Natural killer cell (primary cell): ENCODE measurements at regions not wholly inside any gene's neighbourhood (a gene's known extent, or its start where the extent isn't known, plus 50 kb on each side); places are given as distances from the start of the nearest gene placed in this dataset.

Experiments
- ATAC-seq, 3 donors: fragments of 150-1000 bp in 2 of 3; fragments of 200-7000 bp in 1 of 3; cut with Tn5 transposase; 1 replicate in 1 of 3; 2 replicates in 2 of 3; pipeline ENCODE4 v1.10.0; 2021; ENCODE audit warnings: mild to moderate bottlenecking in 2 of 3, moderate library complexity in 2 of 3
- DNase-seq, 2 donors: peaks; one replicate each; pipeline versions ENCODE4 v3.0.0 to v3.0.0-alpha.2; 2013 to 2021; ENCODE audit warnings: mixed read lengths in 1 of 2
- H3K27ac ChIP-seq: one replicate; pipeline ENCODE4 v1.5.1; 2013; ENCODE audit warnings: mild to moderate bottlenecking, low read length
- H3K27me3 ChIP-seq: one replicate; pipeline ENCODE4 v1.6.1; 2013; ENCODE audit warnings: low read length; ENCODE audit not compliant: control insufficient read depth, insufficient read depth
- H3K36me3 ChIP-seq: one replicate; pipeline ENCODE4 v1.6.1; 2013; ENCODE audit warnings: low read length; ENCODE audit not compliant: control insufficient read depth, insufficient read depth
- H3K4me1 ChIP-seq: one replicate; pipeline ENCODE4 v1.6.1; 2013; ENCODE audit warnings: low read length; ENCODE audit not compliant: control insufficient read depth, insufficient read depth
- H3K4me3 ChIP-seq: one replicate; pipeline ENCODE4 v1.5.1; 2013; ENCODE audit warnings: low read length
- H3K9me3 ChIP-seq: one replicate; pipeline ENCODE4 v1.6.1; 2013; ENCODE audit warnings: low read length; ENCODE audit not compliant: control insufficient read depth, insufficient read depth
- H3K27ac Mint-ChIP-seq, 2 donors: one replicate each; pipeline ENCODE4 v1.8.0; 2022; ENCODE audit warnings: mild to moderate bottlenecking in 2 of 2, mixed read lengths in 2 of 2, moderate library complexity in 1 of 2
- H3K27me3 Mint-ChIP-seq, 2 donors: one replicate each; pipeline ENCODE4 v1.8.0; 2022; ENCODE audit warnings: low read depth in 2 of 2, mixed read lengths in 2 of 2
- H3K36me3 Mint-ChIP-seq: one replicate; pipeline ENCODE4 v1.8.0; 2022; ENCODE audit warnings: mixed read lengths
- H3K4me1 Mint-ChIP-seq, 2 donors: one replicate each; pipeline ENCODE4 v1.8.0; 2022; ENCODE audit warnings: mixed read lengths in 2 of 2
- H3K4me3 Mint-ChIP-seq: one replicate; pipeline ENCODE4 v1.8.0; 2022; ENCODE audit warnings: mild to moderate bottlenecking, moderate library complexity, mixed read lengths
- H3K9me3 Mint-ChIP-seq, 2 donors: one replicate each; pipeline ENCODE4 v1.8.0; 2022; ENCODE audit warnings: mixed read lengths in 2 of 2
- CTCF ChIP-seq: fragments of 200-600 bp; IDR thresholded peaks from one replicate; pipeline ENCODE4 v1.8.0; 2022; ENCODE audit warnings: antibody characterized with exemption
- WGBS: methylation state at CpG from one replicate; pipeline ENCODE4 v1.1.7; 2013; ENCODE audit warnings: missing lambda C conversion rate; ENCODE audit not compliant: insufficient coverage; 5-methylcytosine and 5-hydroxymethylcytosine counted together
- intact Hi-C: fragments of 100-400 bp; cut with micrococcal nuclease; formaldehyde crosslinking; loops from one replicate; pipeline ENCODE4 v1.14.2; 2022

- Histone ChIP-seq H3K27me3 (no peaks in the 10 kb centered on the region), H3K36me3 (no peaks in the 10 kb centered on the region), H3K4me3 (no peak overlapping the region), H3K9me3 (peaks cover 2% of the 10 kb centered on the region), H3K4me1 (no peaks in the 10 kb centered on the region), H3K27ac (no peak overlapping the region)
- intact Hi-C loops = no loop called here
- Mint-ChIP-seq H3K36me3 (no peaks in the 10 kb centered on the region), H3K9me3 (peaks cover 7 to 11% of the 10 kb centered on the region in 2 donors), H3K4me3 (no peak overlapping the region), H3K27me3 (no peaks in the 10 kb centered on the region), H3K4me1 (no peaks in the 10 kb centered on the region), H3K27ac (no peak overlapping the region)
- ATAC-seq (no peak), DNase-seq (no peak)
- no peak for TF ChIP-seq CTCF
Measured at GRCh38 chr2:107597507-107597906, 229.2 kb upstream of the RGPD4 start.

- Histone ChIP-seq H3K9me3 (no peaks in the 10 kb centered on the region), H3K27ac (no peak overlapping the region), H3K27me3 (no peaks in the 10 kb centered on the region), H3K4me3 (no peak overlapping the region), H3K4me1 (no peaks in the 10 kb centered on the region), H3K36me3 (no peaks in the 10 kb centered on the region)
- H3K27me3 Mint-ChIP-seq = no peaks in the 10 kb centered on the region
- 78% methylated on average over 2 of the region's 2 CpGs for WGBS
- peaks cover 0 to 7% of the 10 kb centered on the region in 2 donors for H3K9me3 Mint-ChIP-seq
- no peak for TF ChIP-seq CTCF
- no peak overlapping the region for H3K27ac Mint-ChIP-seq
- ATAC-seq = no peak
- no peaks in the 10 kb centered on the region for H3K36me3 Mint-ChIP-seq
- H3K4me3 Mint-ChIP-seq = no peak overlapping the region
- no peak for DNase-seq
- intact Hi-C loops = no loop called here
- H3K4me1 Mint-ChIP-seq = no peaks in the 10 kb centered on the region
Measured at GRCh38 chr2:107602801-107603200, 223.9 kb upstream of the RGPD4 start.

GRCh38 chr2:107607054-107607453 lies 219.6 kb upstream of the RGPD4 start:
- no peak overlapping the region for H3K4me3 Mint-ChIP-seq
- intact Hi-C loops = no loop called here
- Histone ChIP-seq H3K4me1 (no peaks in the 10 kb centered on the region), H3K9me3 (no peaks in the 10 kb centered on the region), H3K4me3 (no peak overlapping the region), H3K27ac (no peak overlapping the region), H3K27me3 (no peaks in the 10 kb centered on the region), H3K36me3 (no peaks in the 10 kb centered on the region)
- H3K27ac Mint-ChIP-seq = no peak overlapping the region
- no peak for TF ChIP-seq CTCF
- H3K27me3 Mint-ChIP-seq = no peaks in the 10 kb centered on the region
- H3K36me3 Mint-ChIP-seq = no peaks in the 10 kb centered on the region
- no peaks in the 10 kb centered on the region for H3K9me3 Mint-ChIP-seq
- WGBS = no CpG with 5 or more reads among the region's 1 CpG
- ATAC-seq (no peak), DNase-seq (no peak)
- no peaks in the 10 kb centered on the region for H3K4me1 Mint-ChIP-seq

GRCh38 chr2:107607473-107607872 lies 219.2 kb upstream of the RGPD4 start:
- Mint-ChIP-seq H3K9me3 (no peaks in the 10 kb centered on the region), H3K27me3 (no peaks in the 10 kb centered on the region), H3K4me1 (no peaks in the 10 kb centered on the region), H3K36me3 (no peaks in the 10 kb centered on the region), H3K27ac (no peak overlapping the region), H3K4me3 (no peak overlapping the region)
- ATAC-seq (no peak), DNase-seq (no peak)
- Histone ChIP-seq H3K4me3 (no peak overlapping the region), H3K9me3 (no peaks in the 10 kb centered on the region), H3K27ac (no peak overlapping the region), H3K36me3 (no peaks in the 10 kb centered on the region), H3K4me1 (no peaks in the 10 kb centered on the region), H3K27me3 (no peaks in the 10 kb centered on the region)
- TF ChIP-seq CTCF = no peak
- WGBS = 100% methylated on average over 1 of the region's 1 CpG
- intact Hi-C loops = no loop called here
